ENCODE measurements at regions not wholly inside any gene's neighbourhood (a gene's known extent, or its start where the extent isn't known, plus 50 kb on each side); places are given as distances from the start of the nearest gene placed in this dataset.

DNA sequence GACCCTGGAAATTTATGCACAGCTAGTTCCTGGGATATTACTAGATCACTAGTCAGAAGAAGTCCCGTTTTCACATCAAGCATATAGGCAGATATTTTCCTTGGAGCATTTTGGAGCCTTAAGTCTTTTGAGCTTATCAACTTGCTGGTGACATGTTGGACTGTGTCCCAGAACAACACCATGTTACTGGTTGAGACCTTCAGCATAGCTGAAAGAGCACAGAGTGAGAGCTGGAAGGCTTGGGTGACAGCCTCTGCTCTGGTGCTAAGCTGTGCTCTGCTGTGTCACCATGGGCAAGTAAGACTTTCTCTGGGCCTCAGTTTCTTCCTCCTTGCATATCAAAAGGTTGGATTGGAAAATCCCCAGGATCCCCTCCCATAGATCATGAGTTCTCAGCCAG, 116.6 kb upstream of the FRMPD4 start:
- TF ChIP-seq L3MBTL2 (conservative IDR thresholded peaks at IDR 0.05) (no peak), CTBP1 (IDR thresholded peaks at IDR 0.05; ENCODE audit: borderline replicate concordance) (no peak), BHLHE40 (IDR thresholded peaks at IDR 0.05; ENCODE audit: borderline replicate concordance) (no peak), SUZ12 (IDR thresholded peaks at IDR 0.05) (no peak), LEF1 (IDR thresholded peaks at IDR 0.05; ENCODE audit: borderline replicate concordance) (no peak), ZNF384 (IDR thresholded peaks at IDR 0.05) (no peak), SP1 (IDR thresholded peaks at IDR 0.05) (no peak), ELF4 (IDR thresholded peaks at IDR 0.05) (no peak), NFRKB (IDR thresholded peaks at IDR 0.05) (no peak), ARNT (IDR thresholded peaks at IDR 0.05) (no peak)

Data from HEK293T (cell line).